ENCODE measurements at regions not wholly inside any gene's neighbourhood (a gene's known extent, or its start where the extent isn't known, plus 50 kb on each side); places are given as distances from the start of the nearest gene placed in this dataset.

DNA sequence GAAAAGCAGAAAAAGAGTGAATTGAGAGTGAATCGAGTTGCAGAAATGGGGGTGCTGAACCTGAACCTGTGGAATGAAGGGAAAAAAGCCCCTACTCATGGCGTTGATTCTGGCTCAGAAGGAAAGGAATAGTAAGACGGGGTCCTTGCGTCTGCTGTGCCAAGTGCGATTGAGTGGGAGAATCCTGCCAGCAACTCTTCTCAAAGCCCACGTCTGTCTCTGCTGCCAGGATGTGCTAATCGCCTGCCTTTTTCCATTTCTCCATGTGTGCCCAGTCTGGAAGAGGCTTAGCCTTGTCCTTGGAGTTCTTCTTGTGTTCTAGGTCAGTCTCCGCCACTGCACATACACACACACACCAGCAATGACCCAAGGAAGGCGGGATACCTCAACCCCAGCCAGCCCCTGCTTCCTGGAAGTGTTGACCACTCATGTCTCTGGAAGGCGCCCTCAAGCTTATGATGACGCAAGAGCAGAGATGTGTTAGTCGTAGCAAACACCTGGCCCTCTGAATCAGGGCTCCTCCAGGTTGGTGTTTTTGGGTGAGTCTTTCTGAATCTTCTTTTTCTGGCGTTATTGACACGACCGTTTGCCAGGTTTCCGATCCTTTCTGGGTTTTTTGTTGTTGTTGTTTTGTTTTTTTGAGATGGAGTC lies 262.4 kb upstream of the PROK2 start:
- Mint-ChIP-seq H3K27me3 (ENCODE audit: low read depth) (no peaks in the 10 kb centered on the region; the same call in 1 of the 2 replicates), H3K36me3 (ENCODE audit: insufficient read depth in 1 of 3, low read depth in 3 of 3) (no peaks in the 10 kb centered on the region), H3K4me1 (peaks cover 6 to 7% of the 10 kb centered on the region in 2 experiments; a peak in 2 of 4 replicates), H3K9me3 (no peaks in the 10 kb centered on the region), H3K27ac (peak overlapping the region in 1 of 3 experiments; percentile 20; a peak in 1 of 7 replicates), H3K4me3 (no peak overlapping the region)
- H4K5ac ChIP-seq (ENCODE audit: insufficient read length, low read depth, low read length) = no peak overlapping the region
- no peak overlapping the region for H3K23ac ChIP-seq (ENCODE audit: insufficient read length, low read depth, low read length)
- H3K9ac ChIP-seq (ENCODE audit: extremely low read depth, insufficient read length, low read length) = no peak overlapping the region
- no peak overlapping the region for H2BK20ac ChIP-seq (ENCODE audit: low read depth, low read length, poor library complexity, severe bottlenecking)
- H2BK12ac ChIP-seq (ENCODE audit: insufficient read length, low read depth, low read length) = no peak overlapping the region
- TF ChIP-seq, protein P1, sequence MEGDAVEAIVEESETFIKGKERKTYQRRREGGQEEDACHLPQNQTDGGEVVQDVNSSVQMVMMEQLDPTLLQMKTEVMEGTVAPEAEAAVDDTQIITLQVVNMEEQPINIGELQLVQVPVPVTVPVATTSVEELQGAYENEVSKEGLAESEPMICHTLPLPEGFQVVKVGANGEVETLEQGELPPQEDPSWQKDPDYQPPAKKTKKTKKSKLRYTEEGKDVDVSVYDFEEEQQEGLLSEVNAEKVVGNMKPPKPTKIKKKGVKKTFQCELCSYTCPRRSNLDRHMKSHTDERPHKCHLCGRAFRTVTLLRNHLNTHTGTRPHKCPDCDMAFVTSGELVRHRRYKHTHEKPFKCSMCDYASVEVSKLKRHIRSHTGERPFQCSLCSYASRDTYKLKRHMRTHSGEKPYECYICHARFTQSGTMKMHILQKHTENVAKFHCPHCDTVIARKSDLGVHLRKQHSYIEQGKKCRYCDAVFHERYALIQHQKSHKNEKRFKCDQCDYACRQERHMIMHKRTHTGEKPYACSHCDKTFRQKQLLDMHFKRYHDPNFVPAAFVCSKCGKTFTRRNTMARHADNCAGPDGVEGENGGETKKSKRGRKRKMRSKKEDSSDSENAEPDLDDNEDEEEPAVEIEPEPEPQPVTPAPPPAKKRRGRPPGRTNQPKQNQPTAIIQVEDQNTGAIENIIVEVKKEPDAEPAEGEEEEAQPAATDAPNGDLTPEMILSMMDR (conservative IDR thresholded peaks at IDR 0.05) = no peak
- H3K27ac ChIP-seq (ENCODE audit: insufficient read length, low read depth, low read length) = no peak overlapping the region
- no peaks in the 10 kb centered on the region for H3K4me1 ChIP-seq (ENCODE audit: insufficient read depth, low read length)
- no peak overlapping the region for H4K91ac ChIP-seq (ENCODE audit: insufficient read length, low read depth, low read length)
- no peak overlapping the region for H2BK5ac ChIP-seq (ENCODE audit: insufficient read length, low read length)
- no peaks in the 10 kb centered on the region for H4K20me1 ChIP-seq (ENCODE audit: control insufficient read depth, insufficient read depth, insufficient read length)
- H3K9me3 ChIP-seq (ENCODE audit: control insufficient read depth, low read depth, low read length) = no peaks in the 10 kb centered on the region
- 0 out of 2 replicates have a peak, but pooled peaks cover 3% of the 10 kb centered on the region for H3K27me3 ChIP-seq (ENCODE audit: insufficient read depth, low read length)
- no peak for DNase-seq
- H3K4me2 ChIP-seq (ENCODE audit: insufficient read depth, insufficient read length, low read length) = no peak overlapping the region
- no CpG with 5 or more reads among the region's 16 CpGs for WGBS (ENCODE audit: extremely low coverage, insufficient read length, low lambda C conversion rate)
- H2AFZ ChIP-seq (ENCODE audit: low read length) = no peak overlapping the region
- no peak overlapping the region for H2AK5ac ChIP-seq (ENCODE audit: insufficient read length, low read length)
- no peak overlapping the region for H3K14ac ChIP-seq (ENCODE audit: insufficient read depth, low read length)
- H3T11ph ChIP-seq (ENCODE audit: low read length) = no peak overlapping the region
- H3K56ac ChIP-seq (ENCODE audit: insufficient read length, low read depth, low read length) = no peak overlapping the region
- H2BK15ac ChIP-seq (ENCODE audit: low read depth, low read length) = no peak overlapping the region
- H3K23me2 ChIP-seq (ENCODE audit: insufficient read length, low read depth, low read length, poor library complexity, severe bottlenecking) = no peaks in the 10 kb centered on the region
- no peak overlapping the region for H4K8ac ChIP-seq (replicated peaks; ENCODE audit: insufficient read length, low read depth, low read length)
- H3K79me2 ChIP-seq (ENCODE audit: insufficient read depth, low read length) = no peaks in the 10 kb centered on the region
- H3K79me1 ChIP-seq (ENCODE audit: insufficient read depth, low read depth, low read length, poor library complexity, severe bottlenecking) = no peaks in the 10 kb centered on the region
- H2BK120ac ChIP-seq (ENCODE audit: low read depth, low read length, poor library complexity, severe bottlenecking) = no peak overlapping the region
- no peak overlapping the region for H3K4ac ChIP-seq (ENCODE audit: low read depth, low read length)
- H3K18ac ChIP-seq (ENCODE audit: insufficient read length, low read depth, low read length) = no peak overlapping the region

Measured in H9 (cell line).